ENCODE measurements at regions not wholly inside any gene's neighbourhood (a gene's known extent, or its start where the extent isn't known, plus 50 kb on each side); places are given as distances from the start of the nearest gene placed in this dataset.

DNA sequence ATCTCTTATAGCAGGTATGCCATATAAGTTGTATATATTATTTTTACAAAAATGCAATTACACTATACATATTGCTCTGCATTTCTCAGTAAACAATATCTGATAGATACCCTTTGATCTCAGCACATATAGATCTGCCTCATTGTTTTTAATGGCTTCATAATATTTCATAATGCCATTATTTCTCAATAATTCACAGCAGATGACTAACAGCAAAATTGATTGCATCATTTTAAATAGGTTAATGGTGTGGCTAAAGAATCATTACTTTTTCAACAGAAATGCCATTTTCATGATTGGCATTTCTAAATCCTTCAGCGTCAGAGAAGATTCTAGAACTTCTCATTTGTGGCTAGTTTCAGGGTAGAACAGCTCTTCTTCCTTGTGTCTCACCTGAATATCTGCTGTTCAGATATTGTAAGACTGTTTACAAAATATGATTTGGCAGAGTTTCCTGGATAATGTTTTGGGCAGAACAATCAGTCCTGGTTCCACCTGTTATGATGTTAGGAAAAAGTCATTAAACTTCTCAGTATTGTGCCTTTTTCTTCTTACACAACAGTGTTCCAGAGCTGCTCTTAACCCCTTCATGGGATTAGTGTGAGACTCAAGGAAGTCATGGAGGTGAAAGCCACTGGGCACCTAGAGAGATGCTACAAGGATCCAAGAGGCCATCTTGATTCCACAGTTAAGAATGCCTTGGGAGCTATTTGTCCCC, 397.6 kb upstream of the THBS1 start:
- DNase-seq (ENCODE audit: low spot score), result no peak

DNA sequence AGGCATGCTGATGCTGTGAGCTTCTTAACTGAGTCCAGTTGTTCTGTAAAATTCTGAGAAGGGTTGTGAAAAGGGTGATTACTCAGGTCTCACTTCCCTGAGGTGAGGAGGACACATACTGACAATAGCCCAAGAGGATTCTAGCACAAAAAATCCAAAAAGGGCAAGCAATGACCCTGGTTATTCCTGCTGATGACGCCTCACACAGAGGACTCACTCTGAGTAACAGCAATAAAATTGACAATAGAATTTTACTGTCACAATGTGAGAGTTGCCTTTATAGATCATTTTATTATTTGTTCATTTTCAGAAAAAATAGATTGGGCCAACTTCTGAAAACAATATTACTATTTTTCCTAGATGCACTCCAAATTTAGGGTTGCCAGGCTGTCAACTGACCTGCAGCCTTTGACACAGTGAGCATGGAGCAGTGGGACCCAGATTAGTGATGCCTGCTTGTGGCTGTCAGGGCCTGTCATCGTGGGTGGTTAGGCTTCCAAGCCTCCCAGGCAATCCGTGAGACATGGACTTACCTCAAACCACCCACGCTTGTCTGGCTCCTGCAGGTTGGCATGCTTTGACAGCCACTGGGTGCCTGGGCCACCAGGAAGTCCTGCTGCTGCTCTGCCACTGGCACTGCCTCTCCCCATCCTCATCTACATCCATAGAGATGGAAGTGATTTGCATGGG, 396.0 kb upstream of the THBS1 start:
- DNase-seq (ENCODE audit: low spot score), result no peak

- DNase-seq (ENCODE audit: low spot score), result no peak
Measured at GRCh38 chr15:39188314-39188713, 392.6 kb upstream of the THBS1 start.

- DNase-seq (ENCODE audit: low spot score), result no peak
Measured at GRCh38 chr15:39188930-39189329, 391.9 kb upstream of the THBS1 start.

DNA sequence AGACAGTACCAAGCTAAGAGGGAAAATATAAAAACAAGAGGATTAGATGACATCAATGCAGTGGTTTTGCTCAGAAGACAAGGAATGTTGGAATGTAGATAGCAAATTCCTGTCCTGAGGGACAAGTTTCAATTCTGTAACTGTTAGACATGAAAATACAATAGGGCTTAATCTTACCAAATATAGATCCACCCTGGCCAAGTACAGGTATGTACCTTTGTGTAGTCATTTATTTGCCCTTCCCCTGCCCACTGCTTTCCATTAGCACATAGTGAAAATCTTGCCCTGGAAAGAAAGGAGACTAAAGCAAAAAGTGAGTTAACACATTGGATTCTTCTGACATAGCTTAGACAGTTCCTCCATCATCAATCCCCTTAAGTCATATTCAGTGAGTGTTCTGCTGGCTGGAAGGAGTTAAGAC, 389.0 kb upstream of the THBS1 start:
- DNase-seq (ENCODE audit: low spot score), result no peak

DNA sequence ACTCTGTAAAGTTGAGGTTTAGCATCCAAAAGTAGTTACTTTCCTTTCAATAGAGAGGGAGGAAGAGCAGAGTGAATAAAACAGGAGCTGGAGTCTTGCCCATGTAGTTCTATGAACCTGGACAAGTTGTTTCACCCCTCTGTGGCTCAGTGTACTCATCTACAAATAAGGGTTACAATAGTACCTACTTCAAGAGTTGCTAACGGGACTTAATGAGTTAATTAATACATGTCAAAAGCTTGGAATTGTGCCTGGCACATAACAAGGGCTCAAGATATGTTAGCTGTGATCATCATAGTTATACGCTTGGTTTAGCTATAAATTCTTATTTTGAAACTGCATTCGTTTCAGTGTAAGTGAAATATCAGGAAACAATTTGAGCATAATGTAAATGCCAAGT, 388.5 kb upstream of the THBS1 start:
- no peak for DNase-seq (ENCODE audit: low spot score)

GRCh38 chr15:39192979-39193560, 387.8 kb upstream of the THBS1 start:
- no peak for DNase-seq (ENCODE audit: low spot score)

DNA sequence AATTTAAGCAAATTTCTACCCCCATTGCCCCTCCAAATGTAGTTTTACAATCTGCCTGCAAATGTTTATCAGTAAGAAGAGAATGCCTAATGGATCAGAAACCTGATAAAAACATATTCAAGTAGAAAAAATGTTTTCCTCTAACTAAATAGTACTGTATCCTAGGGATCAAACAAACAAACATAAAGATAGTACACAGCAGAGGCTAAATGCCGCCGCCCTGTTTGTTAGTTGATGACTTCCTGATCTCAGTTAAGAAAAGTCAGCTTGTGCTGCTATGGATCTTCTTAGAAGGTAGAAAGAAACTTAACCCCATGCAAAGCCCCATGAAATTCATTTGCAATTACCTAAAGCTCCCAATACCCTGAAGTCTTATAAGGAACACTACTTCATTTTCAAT, 387.3 kb upstream of the THBS1 start:
- DNase-seq (ENCODE audit: low spot score), result no peak

- DNase-seq (ENCODE audit: low spot score), result no peak
Measured at GRCh38 chr15:39194106-39194830, 386.6 kb upstream of the THBS1 start.

DNA sequence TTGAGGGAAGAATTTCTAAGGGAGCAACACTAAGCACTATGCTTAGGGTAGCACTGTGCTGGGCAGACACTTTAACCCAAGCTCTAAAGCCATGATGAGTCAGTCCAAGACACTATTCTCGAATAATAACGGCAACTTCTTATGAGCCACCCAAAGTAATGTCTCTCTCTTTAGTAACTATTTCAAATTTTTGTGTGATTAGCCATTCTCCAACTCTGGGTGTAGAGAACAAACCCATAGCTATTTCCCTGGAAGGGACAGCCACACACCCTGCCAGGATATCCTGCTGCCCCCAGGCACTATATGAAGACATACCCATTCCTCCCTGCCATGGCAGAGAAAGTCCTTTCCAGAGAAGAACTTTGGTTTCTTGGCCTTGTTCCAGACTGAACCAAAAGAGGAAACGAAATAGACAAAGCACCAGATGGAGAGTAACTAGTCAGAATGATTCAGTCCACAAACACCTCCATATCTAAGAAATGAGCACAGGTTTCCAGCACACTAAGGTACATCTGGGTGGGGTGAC, 384.9 kb upstream of the THBS1 start:
- DNase-seq (ENCODE audit: low spot score), result no peak

GRCh38 chr15:39198044-39199000, 382.6 kb upstream of the THBS1 start:
- no peak for DNase-seq (ENCODE audit: low spot score)

DNA sequence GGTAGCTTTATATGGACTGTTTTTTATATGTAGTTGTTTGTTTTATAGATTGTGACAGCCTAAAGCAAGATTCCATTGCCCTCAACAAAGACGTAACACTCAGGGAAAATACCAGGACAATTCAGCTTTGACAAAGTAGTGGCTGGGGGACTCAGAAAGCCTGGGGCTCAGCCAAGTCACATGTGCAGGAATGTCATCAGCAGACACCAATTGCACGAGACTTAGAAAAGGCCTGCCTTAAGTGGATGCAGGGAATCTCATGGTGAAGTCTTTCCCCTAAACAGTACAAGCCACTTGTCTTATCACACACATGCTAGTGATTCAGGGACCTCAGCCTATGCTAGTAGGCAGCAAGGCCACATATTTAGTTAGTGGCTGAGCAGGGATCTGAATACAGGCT, 381.8 kb upstream of the THBS1 start:
- DNase-seq (ENCODE audit: low spot score), result no peak

DNA sequence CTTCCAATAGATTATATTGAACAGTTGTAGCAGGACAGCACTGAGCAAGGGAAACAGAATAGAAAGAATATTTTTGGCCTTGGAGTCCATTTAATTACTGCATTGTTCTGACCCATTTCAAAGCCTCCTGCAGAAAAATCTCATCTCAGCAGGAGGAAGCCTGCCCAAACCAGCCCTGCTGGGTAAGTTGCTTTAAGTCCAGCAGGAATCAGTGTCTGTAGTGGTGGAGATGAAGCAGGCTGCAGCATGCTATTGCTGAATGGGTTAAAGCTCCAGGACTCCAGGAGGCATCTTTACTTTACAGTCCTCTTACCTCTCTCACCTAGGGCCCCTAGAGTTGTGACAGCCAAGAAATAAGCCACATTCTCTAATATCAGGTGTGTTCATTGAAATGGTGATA, 380.3 kb upstream of the THBS1 start:
- DNase-seq (ENCODE audit: low spot score), result no peak

DNA sequence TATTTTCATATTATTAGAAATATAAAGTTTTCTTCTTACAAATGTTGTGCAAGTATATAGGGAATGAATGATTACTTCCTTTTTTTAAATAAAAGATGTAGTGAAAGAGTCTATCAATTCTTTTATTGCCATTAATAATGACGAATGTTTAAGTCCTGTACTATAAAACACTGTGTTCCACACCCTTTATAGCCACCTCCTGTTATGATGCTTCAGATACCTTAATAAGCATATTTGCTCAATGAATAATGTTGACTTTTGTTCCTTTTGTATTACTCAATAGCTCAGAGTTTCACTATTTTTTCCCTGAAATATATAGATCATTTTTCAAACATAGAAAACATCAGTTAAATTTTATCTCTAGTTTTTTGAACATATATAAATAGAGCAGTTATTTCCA, 378.2 kb upstream of the THBS1 start:
- no peak for DNase-seq (ENCODE audit: low spot score)

DNA sequence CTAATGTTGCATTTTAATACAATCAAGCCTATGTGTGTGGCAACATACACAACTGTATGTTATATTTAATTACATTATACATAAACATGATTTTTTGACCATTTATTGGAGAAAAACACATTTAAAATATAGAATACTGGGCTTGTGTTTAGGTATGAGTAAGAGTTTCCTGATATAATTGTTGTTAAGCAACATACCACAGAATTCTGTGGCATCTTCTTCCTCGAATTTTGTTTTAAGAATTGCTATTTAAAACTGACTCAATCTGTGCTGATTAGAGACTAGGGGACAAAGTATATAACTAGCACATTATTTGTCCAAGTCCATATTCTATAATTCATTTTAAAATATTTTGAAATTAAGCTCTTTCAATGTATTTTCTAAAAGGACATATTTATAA, 376.8 kb upstream of the THBS1 start:
- DNase-seq (ENCODE audit: low spot score), result no peak

GRCh38 chr15:39205081-39205480, 375.8 kb upstream of the THBS1 start:
- no peak for DNase-seq (ENCODE audit: low spot score)

DNA sequence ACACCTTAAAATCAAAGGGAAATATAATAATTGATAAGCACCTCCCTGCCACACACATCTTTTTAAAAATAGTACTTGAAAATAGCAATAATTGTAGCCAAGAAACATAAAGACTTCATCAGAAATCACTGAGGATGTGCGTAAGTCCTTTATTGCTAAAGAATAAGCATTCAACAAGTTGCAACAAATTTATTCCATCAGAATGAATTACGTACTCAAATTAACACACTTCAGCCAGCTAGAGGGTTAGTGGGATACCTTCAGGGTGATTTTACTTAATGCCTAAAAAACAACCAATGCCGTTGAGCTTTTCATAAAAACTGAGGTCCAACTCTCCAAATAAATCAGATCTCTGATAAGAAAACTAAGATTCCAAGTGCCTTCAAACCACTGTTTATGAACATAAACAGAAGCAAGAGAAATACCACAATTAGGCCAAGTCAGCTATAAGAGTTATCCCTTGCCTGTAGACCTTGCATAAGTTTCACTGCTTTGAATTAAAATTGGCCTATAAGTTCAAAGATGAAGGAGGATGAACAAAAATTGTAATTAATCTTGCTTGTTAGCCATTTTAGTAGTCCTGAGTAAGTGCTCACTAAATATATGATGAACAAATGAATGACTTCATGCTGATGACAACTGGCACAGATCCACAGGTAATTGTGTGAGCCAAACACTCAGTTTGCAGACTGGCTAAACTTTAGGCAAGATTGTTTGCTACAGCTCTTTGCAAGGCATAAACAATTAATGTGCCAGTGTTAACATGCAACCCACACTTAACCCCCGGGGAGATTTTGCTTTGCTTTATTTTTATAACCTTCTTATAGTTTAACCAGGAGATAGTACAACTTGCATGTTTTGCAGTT, 375.1 kb upstream of the THBS1 start:
- DNase-seq (ENCODE audit: low spot score), result no peak

- DNase-seq (ENCODE audit: low spot score), result no peak
Measured at GRCh38 chr15:39207532-39208115, 373.3 kb upstream of the THBS1 start.

DNA sequence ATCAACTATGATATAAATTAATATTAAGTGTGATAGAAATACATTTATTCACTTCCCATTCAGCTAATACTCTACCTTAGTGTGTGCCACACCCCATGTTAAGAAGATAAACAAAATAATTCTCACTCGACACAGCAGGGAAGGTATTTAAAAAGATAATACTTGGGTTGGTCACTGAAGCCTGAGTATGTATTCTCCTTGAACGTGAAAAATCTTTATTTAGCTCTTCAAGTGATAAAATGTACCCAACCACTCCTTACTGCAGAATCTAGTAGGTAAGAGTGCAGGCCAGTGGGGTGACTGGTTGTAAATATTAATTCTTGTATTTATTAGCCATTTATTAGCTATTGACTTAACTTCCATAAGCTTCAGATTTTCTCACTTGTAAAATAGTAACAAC, 372.7 kb upstream of the THBS1 start:
- no peak for DNase-seq (ENCODE audit: low spot score)
